Spinal cord (tissue), 9 donors: ENCODE measurements at regions not wholly inside any gene's neighbourhood (a gene's known extent, or its start where the extent isn't known, plus 50 kb on each side); places are given as distances from the start of the nearest gene placed in this dataset.
"Not testable (repeated sequence)": the region's sequence is repeated elsewhere in the genome, so short reads cannot be mapped to it uniquely, and the experiment has no call there.

Experiments used
- DNase-seq, 6 donors: peaks; one replicate each; pipeline versions ENCODE4 v3.0.0 to v3.0.0-alpha.2; 2013 to 2015; ENCODE audit warnings: low spot score in 6 of 6, low read depth in 4 of 6
- H3K27ac ChIP-seq: one replicate; pipeline ENCODE4 v1.5.1; 2013; ENCODE audit warnings: low read depth, low read length, control low read depth
- H3K27me3 ChIP-seq: one replicate; pipeline ENCODE4 v1.6.1; 2013; ENCODE audit warnings: low read length; ENCODE audit not compliant: control insufficient read depth, insufficient read depth
- H3K36me3 ChIP-seq: one replicate; pipeline ENCODE4 v1.6.1; 2013; ENCODE audit warnings: low read length; ENCODE audit not compliant: control insufficient read depth, insufficient read depth
- H3K4me1 ChIP-seq: one replicate; pipeline ENCODE4 v1.6.1; 2013; ENCODE audit warnings: low read length; ENCODE audit not compliant: control insufficient read depth, insufficient read depth
- H3K4me3 ChIP-seq: one replicate; pipeline ENCODE4 v1.5.1; 2013; ENCODE audit warnings: low read depth, low read length, control low read depth
- H3K9me3 ChIP-seq: one replicate; pipeline ENCODE4 v1.6.1; 2013; ENCODE audit warnings: low read length; ENCODE audit not compliant: control insufficient read depth, insufficient read depth
- WGBS: methylation state at CpG from one replicate; pipeline ENCODE4 v1.1.5; 2013; ENCODE audit warnings: missing lambda C conversion rate; ENCODE audit not compliant: insufficient coverage; 5-methylcytosine and 5-hydroxymethylcytosine counted together
- donor health status: healthy.

DNA sequence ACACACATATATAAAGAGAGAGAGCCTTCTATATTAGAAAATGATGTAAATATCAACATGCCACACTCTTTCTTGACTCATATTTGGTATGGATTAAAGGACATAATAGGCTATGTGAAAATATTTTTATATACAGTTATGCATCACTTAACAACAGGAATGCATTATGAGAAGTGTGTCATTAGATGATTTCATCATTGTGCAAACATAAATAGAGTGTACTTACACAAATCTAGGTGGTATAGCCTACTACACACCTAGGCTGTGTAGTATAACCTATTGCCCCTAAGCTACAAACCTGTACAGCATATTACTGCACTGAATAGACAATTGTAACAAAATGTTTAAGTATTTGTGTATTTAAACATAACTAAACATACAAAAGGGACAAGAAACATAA lies 354.8 kb upstream of the CNTNAP5 start:
- no peak overlapping the region for H3K4me3 ChIP-seq
- no peaks in the 10 kb centered on the region for H3K27me3 ChIP-seq
- H3K27ac ChIP-seq, result no peak overlapping the region
- DNase-seq, result no peak
- no peaks in the 10 kb centered on the region for H3K9me3 ChIP-seq
- no peaks in the 10 kb centered on the region for H3K4me1 ChIP-seq
- no peaks in the 10 kb centered on the region for H3K36me3 ChIP-seq

DNA sequence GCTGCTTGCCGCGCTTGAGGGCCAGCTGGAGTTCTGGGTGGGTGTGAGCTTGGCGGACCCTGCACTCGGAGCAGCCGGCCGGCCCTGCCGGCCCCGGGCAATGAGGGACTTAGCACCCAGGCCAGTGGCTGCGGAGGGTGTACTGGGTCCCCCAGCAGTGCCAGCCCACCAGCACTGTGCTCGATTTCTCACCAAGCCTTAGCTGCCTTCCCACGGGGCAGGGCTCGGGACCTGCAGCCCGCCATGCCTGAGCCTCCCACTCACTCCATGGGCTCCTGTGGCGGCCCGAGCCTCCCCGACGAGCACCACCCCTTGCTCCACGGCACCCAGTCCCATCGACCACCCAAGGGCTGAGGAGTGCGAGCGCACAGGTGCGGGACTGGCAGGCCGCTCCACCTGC lies 341.3 kb upstream of the CNTNAP5 start:
- not testable (repeated sequence) for H3K9me3 ChIP-seq, H3K4me1 ChIP-seq, H3K36me3 ChIP-seq, H3K27ac ChIP-seq, DNase-seq, H3K27me3 ChIP-seq, H3K4me3 ChIP-seq
- over 99% methylated on average over 17 of the region's 23 CpGs for WGBS

DNA sequence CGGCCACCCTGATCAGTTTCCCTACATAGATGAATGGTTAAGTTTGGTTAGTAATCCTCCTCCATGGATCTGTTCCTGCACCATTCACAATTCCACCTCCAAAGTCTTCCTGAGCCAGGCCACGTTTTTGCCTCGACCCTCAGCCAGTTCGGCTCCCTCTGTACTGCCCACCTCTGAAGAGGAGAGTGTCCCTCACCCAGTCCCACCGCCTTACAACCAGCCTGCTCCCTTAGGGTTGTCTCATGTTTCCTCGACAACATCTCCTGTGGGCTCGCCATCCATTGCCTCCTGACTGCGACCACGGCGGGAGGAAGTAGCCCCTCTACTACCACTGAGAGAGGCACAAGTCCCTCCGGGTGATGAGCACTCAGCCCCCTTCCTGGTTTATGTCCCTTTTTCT lies 338.0 kb upstream of the CNTNAP5 start:
- Histone ChIP-seq H3K4me1 (peaks cover 5% of the 10 kb centered on the region), H3K4me3 (no peak overlapping the region), H3K27ac (no peak overlapping the region), H3K36me3 (no peaks in the 10 kb centered on the region), H3K9me3 (no peaks in the 10 kb centered on the region), H3K27me3 (no peaks in the 10 kb centered on the region)
- DNase-seq, result no peak
- 97% methylated on average over 10 of the region's 11 CpGs for WGBS

DNA sequence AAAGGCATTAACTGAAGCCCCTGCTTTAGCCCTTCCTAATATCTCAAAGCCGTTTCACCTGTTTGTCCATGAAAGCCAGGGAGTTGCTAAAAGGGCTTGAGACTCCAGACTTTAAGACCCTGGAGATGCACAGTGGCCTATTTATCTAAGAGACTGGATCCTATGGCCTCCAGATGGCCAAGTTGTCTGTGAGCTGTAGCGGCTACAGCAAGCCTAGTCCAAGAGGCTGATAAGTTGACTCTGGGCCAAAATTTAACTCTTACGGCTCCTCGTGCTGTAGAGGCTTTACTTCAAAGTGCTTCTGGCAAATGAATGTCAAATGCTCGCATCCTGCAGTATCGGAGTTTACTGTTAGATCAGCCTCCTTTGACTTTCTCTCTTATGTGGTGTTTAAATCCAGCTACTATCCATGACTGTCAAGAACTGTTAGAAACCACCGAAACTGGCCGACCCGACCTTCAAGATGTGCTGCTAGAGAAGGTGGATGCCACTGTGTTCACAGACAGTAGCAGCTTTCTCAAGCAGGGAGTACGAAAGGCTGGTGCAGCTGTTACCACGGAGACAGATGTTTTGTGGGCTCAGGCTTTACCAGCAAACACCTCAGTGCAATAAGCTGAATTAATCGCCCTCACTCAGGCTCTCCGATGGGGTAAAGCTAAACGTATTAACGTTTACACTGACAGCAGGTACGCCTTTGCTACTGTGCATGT lies 336.7 kb upstream of the CNTNAP5 start:
- WGBS, result 45% methylated on average over 10 of the region's 16 CpGs
- no peaks in the 10 kb centered on the region for H3K9me3 ChIP-seq
- no peak overlapping the region for H3K27ac ChIP-seq
- H3K4me3 ChIP-seq, result no peak overlapping the region
- H3K27me3 ChIP-seq, result no peaks in the 10 kb centered on the region
- DNase-seq, result peak in 4 of 6 donors; percentile 17 to 77 (median 44)
- H3K36me3 ChIP-seq, result no peaks in the 10 kb centered on the region
- H3K4me1 ChIP-seq, result peaks cover 5% of the 10 kb centered on the region

DNA sequence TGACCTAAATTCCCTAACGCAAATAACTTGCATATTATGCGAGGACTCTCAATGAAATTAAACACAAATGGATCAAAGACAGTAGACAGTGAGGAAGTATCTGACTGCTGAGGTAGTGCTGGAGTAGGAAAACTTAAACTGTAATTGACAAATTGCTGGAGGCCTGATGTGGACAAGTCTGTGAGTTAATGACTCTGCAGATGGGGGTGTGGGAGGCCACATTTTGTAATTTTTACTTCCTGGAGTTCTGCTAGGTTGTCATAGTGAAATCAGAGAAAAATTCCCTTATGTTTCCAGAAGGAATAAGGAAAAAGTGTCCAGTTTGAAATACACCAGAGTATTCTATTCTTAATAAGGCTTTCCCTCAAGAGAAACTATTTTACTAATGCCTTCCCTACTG lies 333.0 kb upstream of the CNTNAP5 start:
- no peaks in the 10 kb centered on the region for H3K36me3 ChIP-seq
- H3K4me1 ChIP-seq, result peaks cover 5% of the 10 kb centered on the region
- H3K4me3 ChIP-seq, result no peak overlapping the region
- H3K27ac ChIP-seq, result no peak overlapping the region
- no peaks in the 10 kb centered on the region for H3K27me3 ChIP-seq
- no CpG with 5 or more reads among the region's 2 CpGs for WGBS
- no peak for DNase-seq
- H3K9me3 ChIP-seq, result no peaks in the 10 kb centered on the region

DNA sequence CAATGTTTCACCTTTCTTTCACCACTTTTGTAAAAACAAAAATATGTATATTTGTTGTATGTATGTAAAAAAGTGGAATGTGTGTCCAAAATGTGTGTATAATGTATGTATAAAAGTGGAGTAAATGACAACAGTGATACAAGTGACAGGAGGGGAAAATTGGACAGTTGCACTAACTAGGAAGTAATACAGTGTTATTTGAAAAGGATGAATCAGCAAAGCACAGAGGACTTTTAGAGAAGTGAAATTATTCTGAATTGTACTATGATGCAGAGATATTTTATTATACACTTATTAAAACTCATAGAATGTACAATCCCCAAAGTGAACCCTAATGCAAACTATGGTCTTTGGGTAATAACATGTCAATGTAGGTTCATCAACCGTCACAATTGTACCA lies 331.3 kb upstream of the CNTNAP5 start:
- no peaks in the 10 kb centered on the region for H3K36me3 ChIP-seq
- no peak for DNase-seq
- no peak overlapping the region for H3K4me3 ChIP-seq
- no peaks in the 10 kb centered on the region for H3K9me3 ChIP-seq
- no peaks in the 10 kb centered on the region for H3K27me3 ChIP-seq
- no CpG with 5 or more reads among the region's 1 CpG for WGBS
- H3K4me1 ChIP-seq, result no peaks in the 10 kb centered on the region
- H3K27ac ChIP-seq, result no peak overlapping the region

DNA sequence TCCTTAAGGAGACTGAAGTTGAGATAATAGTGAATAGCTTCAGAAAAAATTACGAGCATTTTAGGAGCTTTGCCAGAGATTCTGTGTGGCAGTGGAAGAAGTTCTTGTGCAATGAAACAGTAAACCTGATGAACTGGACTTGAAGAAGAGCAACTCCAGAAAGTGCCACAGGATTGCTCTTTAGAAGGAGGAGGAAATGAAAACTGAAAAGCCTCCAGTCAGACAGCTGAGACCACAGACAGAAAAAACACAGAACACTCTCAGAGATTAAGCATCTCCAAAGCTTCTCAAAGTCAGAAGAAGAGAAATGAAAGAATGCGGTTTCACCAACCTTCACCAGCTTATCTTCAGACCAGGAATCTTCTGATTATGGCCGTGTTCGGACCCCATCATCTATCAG lies 329.7 kb upstream of the CNTNAP5 start:
- H3K9me3 ChIP-seq, result no peaks in the 10 kb centered on the region
- no peaks in the 10 kb centered on the region for H3K36me3 ChIP-seq
- H3K27ac ChIP-seq, result no peak overlapping the region
- 82% methylated on average over 4 of the region's 4 CpGs for WGBS
- H3K4me3 ChIP-seq, result no peak overlapping the region
- DNase-seq, result no peak
- no peaks in the 10 kb centered on the region for H3K27me3 ChIP-seq
- no peaks in the 10 kb centered on the region for H3K4me1 ChIP-seq

DNA sequence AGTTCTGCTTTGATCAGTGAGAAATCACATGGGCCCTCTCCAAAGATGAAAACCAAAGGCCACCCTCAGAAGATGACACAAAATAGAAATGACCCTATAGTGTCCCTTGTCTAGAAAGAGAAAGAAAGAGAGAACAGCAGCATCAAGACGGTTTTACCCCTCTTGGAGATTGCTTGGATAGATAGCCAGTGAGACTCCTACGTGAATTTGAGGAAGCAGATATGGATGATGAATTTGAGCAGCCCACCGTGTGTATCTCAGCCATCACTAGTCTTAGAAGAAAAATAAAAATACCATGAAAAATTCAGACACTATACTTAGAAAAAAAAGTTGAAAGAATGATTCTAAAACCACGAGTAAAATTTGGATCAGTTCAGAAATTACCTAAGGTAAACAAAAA lies 329.1 kb upstream of the CNTNAP5 start:
- Histone ChIP-seq H3K27ac (no peak overlapping the region), H3K9me3 (no peaks in the 10 kb centered on the region), H3K36me3 (no peaks in the 10 kb centered on the region), H3K4me3 (no peak overlapping the region), H3K4me1 (no peaks in the 10 kb centered on the region), H3K27me3 (no peaks in the 10 kb centered on the region)
- 33% methylated on average over 1 of the region's 4 CpGs for WGBS
- DNase-seq, result no peak

DNA sequence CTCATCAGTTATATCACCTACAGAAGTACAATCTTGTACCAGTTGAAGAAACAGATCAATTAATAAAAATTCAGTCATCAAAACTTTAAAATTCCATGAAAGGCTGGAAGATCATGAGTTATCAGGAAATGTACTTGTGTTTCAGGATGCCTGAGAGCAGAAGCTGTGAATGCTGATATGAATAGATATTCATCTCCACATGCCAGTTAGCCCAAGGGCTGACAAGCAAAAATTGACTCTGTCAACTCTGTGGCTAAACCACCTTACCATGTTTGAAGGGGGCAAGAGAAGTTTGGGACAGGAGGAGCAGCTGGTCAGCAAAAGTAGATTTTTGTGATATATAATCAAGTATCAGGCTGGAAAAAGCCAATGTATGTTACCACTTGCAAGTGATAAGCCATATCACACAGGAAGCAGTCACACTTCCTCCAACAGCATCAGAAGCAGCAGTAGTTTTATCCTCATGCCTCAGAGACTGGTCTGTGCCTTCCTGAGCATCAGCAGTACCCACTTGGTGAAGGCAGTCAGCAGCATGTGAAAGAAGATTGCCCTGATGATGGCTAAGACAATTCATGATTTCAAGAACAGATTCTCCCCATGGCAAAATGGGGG lies 328.2 kb upstream of the CNTNAP5 start:
- H3K27me3 ChIP-seq, result no peaks in the 10 kb centered on the region
- no peaks in the 10 kb centered on the region for H3K36me3 ChIP-seq
- no peak for DNase-seq
- no peak overlapping the region for H3K27ac ChIP-seq
- H3K4me1 ChIP-seq, result no peaks in the 10 kb centered on the region
- no peak overlapping the region for H3K4me3 ChIP-seq
- no peaks in the 10 kb centered on the region for H3K9me3 ChIP-seq

DNA sequence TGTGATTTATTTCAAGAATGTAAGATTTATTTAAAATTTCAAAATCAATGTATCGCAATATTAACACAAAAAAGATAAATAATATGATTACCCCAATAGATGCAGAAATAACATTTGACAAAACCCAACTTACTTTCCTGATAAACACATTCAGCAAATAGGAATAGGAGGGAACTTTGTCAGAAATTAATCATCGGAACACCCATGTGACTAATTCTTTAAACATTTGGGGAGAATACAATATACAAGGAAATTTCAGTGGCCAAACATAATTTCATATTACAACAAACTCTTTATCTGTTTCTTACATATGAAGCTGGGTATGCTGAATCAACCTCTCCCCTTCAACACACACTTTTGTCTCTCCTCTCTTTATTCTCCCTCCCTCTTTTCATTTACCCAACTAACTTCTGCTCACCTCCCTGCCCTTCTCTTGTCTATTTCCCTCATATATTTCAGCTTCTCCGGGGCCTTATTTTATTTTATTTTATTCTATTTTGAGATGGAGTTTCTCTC lies 309.6 kb upstream of the CNTNAP5 start:
- H3K4me1 ChIP-seq, result no peaks in the 10 kb centered on the region
- WGBS, result no CpG with 5 or more reads among the region's 3 CpGs
- no peak for DNase-seq
- no peak overlapping the region for H3K4me3 ChIP-seq
- no peaks in the 10 kb centered on the region for H3K9me3 ChIP-seq
- H3K27me3 ChIP-seq, result no peaks in the 10 kb centered on the region
- no peak overlapping the region for H3K27ac ChIP-seq
- H3K36me3 ChIP-seq, result no peaks in the 10 kb centered on the region
